ENCODE measurements at regions not wholly inside any gene's neighbourhood (a gene's known extent, or its start where the extent isn't known, plus 50 kb on each side); places are given as distances from the start of the nearest gene placed in this dataset.

DNA sequence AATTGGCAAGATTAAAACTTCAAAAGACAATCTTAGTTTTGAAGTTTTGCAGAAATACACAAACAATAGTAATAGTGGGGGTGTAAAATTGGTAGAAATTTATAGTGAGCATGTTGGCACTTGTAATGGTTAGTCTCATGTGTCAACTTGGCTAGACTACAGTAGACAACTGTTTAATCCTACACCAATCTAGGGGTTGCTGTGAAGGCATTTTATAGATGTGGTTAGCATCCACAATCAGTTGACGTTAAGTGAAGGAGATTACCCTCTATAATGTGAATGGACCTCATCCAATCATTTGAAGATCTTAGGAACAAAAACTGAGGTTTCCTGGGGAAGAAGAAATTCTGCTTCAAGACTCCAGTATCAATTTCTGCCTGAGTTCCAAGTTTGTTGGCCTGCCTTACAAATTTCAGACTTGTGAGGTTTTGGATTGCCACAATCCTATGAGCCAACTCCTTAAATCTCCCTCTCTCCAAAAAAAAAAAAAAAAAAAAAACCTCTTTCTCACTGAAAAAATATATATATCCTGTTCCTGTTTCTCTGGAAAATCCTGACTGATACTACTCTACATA lies 531.6 kb upstream of the IGFBP3 start:
- Histone ChIP-seq H3K9me3 (ENCODE audit: insufficient read depth, low read depth, low read length) (no peaks in the 10 kb centered on the region; the same call in 1 of the 2 replicates), H3K4me2 (ENCODE audit: low read depth, low read length, poor library complexity, severe bottlenecking) (no peak overlapping the region), H4K20me1 (ENCODE audit: insufficient read depth, low read length, poor library complexity, severe bottlenecking) (no peaks in the 10 kb centered on the region), H3K4me1 (ENCODE audit: insufficient read depth, low read length, poor library complexity, severe bottlenecking) (no peaks in the 10 kb centered on the region), H3K36me3 (ENCODE audit: insufficient read depth, low read length) (no peaks in the 10 kb centered on the region), H3K9me2 (replicated peaks; ENCODE audit: low read depth, low read length) (no peaks in the 10 kb centered on the region), H3K27me3 (ENCODE audit: insufficient read depth, low read length, poor library complexity, severe bottlenecking) (no peaks in the 10 kb centered on the region), H3K4me3 (ENCODE audit: low read length, poor library complexity, severe bottlenecking) (no peak overlapping the region), H2AFZ (ENCODE audit: low read length) (no peak overlapping the region), H3K9ac (ENCODE audit: low read depth, low read length, poor library complexity, severe bottlenecking) (no peak overlapping the region), H3K79me2 (ENCODE audit: insufficient read depth, low read length) (no peaks in the 10 kb centered on the region), H3F3A (ENCODE audit: low read depth) (no peaks in the 10 kb centered on the region)
- TF ChIP-seq, protein P1, sequence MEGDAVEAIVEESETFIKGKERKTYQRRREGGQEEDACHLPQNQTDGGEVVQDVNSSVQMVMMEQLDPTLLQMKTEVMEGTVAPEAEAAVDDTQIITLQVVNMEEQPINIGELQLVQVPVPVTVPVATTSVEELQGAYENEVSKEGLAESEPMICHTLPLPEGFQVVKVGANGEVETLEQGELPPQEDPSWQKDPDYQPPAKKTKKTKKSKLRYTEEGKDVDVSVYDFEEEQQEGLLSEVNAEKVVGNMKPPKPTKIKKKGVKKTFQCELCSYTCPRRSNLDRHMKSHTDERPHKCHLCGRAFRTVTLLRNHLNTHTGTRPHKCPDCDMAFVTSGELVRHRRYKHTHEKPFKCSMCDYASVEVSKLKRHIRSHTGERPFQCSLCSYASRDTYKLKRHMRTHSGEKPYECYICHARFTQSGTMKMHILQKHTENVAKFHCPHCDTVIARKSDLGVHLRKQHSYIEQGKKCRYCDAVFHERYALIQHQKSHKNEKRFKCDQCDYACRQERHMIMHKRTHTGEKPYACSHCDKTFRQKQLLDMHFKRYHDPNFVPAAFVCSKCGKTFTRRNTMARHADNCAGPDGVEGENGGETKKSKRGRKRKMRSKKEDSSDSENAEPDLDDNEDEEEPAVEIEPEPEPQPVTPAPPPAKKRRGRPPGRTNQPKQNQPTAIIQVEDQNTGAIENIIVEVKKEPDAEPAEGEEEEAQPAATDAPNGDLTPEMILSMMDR (conservative IDR thresholded peaks at IDR 0.05; ENCODE audit: low read length) = no peak
- no peak for TF ChIP-seq EZH2phosphoT487 (IDR thresholded peaks at IDR 0.05; ENCODE audit: borderline replicate concordance)

DNA sequence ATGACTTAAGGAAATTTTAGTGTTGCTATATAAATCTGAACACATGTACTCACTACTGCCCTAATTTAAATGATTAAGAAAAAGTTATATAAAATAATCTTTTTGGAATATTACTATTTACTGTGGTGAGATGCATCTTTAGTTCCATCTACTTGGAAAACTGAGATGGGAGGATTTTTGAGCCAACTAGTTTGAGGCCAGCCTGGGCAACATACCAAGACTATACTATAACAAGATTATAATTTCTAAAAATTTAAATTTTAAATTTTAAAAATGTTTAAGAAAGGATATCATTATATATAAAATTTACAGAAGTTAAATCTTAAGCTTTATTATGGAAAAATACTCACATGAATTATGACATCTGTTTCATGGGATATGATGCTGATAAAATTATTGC lies 530.8 kb upstream of the IGFBP3 start:
- Histone ChIP-seq H3K4me2 (ENCODE audit: low read depth, low read length, poor library complexity, severe bottlenecking) (no peak overlapping the region), H3K4me1 (ENCODE audit: insufficient read depth, low read length, poor library complexity, severe bottlenecking) (no peaks in the 10 kb centered on the region), H3K9me3 (ENCODE audit: insufficient read depth, low read depth, low read length) (no peaks in the 10 kb centered on the region; the same call in 1 of the 2 replicates), H3K79me2 (ENCODE audit: insufficient read depth, low read length) (no peaks in the 10 kb centered on the region), H3K9me2 (replicated peaks; ENCODE audit: low read depth, low read length) (no peaks in the 10 kb centered on the region), H3K36me3 (ENCODE audit: insufficient read depth, low read length) (no peaks in the 10 kb centered on the region), H3K4me3 (ENCODE audit: low read length, poor library complexity, severe bottlenecking) (no peak overlapping the region), H3K27me3 (ENCODE audit: insufficient read depth, low read length, poor library complexity, severe bottlenecking) (no peaks in the 10 kb centered on the region), H3F3A (ENCODE audit: low read depth) (no peaks in the 10 kb centered on the region), H3K9ac (ENCODE audit: low read depth, low read length, poor library complexity, severe bottlenecking) (no peak overlapping the region), H2AFZ (ENCODE audit: low read length) (no peak overlapping the region), H4K20me1 (ENCODE audit: insufficient read depth, low read length, poor library complexity, severe bottlenecking) (no peaks in the 10 kb centered on the region)
- TF ChIP-seq EZH2phosphoT487 (IDR thresholded peaks at IDR 0.05; ENCODE audit: borderline replicate concordance) = no peak
- TF ChIP-seq, protein P1 (conservative IDR thresholded peaks at IDR 0.05; ENCODE audit: low read length) = no peak

DNA sequence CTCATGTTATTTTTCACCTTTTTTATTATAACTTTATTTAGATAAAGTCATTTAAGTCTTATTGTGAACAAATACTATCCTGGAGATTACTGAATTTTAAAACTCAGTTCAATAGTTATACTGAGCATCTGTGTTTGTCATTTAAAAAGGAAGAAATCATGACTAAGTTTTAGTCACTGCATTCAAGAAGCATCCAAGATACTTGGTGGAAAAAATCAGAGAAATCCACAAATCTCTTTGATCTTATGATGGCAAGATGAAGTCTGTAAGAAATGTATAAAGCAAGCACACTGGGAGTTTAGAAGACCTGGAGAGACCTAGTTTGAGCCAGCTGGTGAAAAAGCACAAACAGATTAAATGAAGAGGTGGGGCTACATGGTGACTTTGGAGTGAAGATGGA lies 529.8 kb upstream of the IGFBP3 start:
- Histone ChIP-seq H3K9ac (ENCODE audit: low read depth, low read length, poor library complexity, severe bottlenecking) (no peak overlapping the region), H2AFZ (ENCODE audit: low read length) (no peak overlapping the region), H3F3A (ENCODE audit: low read depth) (no peaks in the 10 kb centered on the region), H3K4me2 (ENCODE audit: low read depth, low read length, poor library complexity, severe bottlenecking) (no peak overlapping the region), H3K9me3 (ENCODE audit: insufficient read depth, low read depth, low read length) (no peaks in the 10 kb centered on the region; the same call in 1 of the 2 replicates), H3K36me3 (ENCODE audit: insufficient read depth, low read length) (no peaks in the 10 kb centered on the region), H3K9me2 (replicated peaks; ENCODE audit: low read depth, low read length) (no peaks in the 10 kb centered on the region), H3K27me3 (ENCODE audit: insufficient read depth, low read length, poor library complexity, severe bottlenecking) (no peaks in the 10 kb centered on the region), H3K79me2 (ENCODE audit: insufficient read depth, low read length) (no peaks in the 10 kb centered on the region), H4K20me1 (ENCODE audit: insufficient read depth, low read length, poor library complexity, severe bottlenecking) (no peaks in the 10 kb centered on the region), H3K4me3 (ENCODE audit: low read length, poor library complexity, severe bottlenecking) (no peak overlapping the region), H3K4me1 (ENCODE audit: insufficient read depth, low read length, poor library complexity, severe bottlenecking) (no peaks in the 10 kb centered on the region)
- TF ChIP-seq, protein P1 (conservative IDR thresholded peaks at IDR 0.05; ENCODE audit: low read length) = no peak
- TF ChIP-seq EZH2phosphoT487 (IDR thresholded peaks at IDR 0.05; ENCODE audit: borderline replicate concordance) = no peak
